G401 (cell line): ENCODE measurements at regions not wholly inside any gene's neighbourhood (a gene's known extent, or its start where the extent isn't known, plus 50 kb on each side); places are given as distances from the start of the nearest gene placed in this dataset.

Experiments used
- DNase-seq: peaks from one replicate; pipeline ENCODE4 v3.0.0-alpha.2; 2015; ENCODE audit warnings: low spot score
- in situ Hi-C: cut with HindIII; loops from 2 replicates; pipeline ENCODE4 v1.10.0; 2016; ENCODE audit warnings: low sequenced_read_pairs, mixed read lengths

- no peak for DNase-seq
- in situ Hi-C loops: no loop called here
These were observed 359.5 kb downstream of the INSC start for GRCh38 chr11:15473954-15474837.

- in situ Hi-C loops: no loop called here
- no peak for DNase-seq
These were observed 361.7 kb downstream of the INSC start for GRCh38 chr11:15476371-15476917.

- in situ Hi-C loops: no loop called here
These were observed 367.1 kb downstream of the INSC start for GRCh38 chr11:15481871-15482270.

GRCh38 chr11:15483205-15483604 lies 368.5 kb downstream of the INSC start:
- in situ Hi-C loops: no loop called here
- no peak for DNase-seq

More at GRCh38 chr11:15481871-15482270, 367.1 kb downstream of the INSC start:
- DNase-seq: no peak

- in situ Hi-C loops: no loop called here
- no peak for DNase-seq
These were observed 369.7 kb downstream of the INSC start for GRCh38 chr11:15484398-15484797.

- DNase-seq: no peak
- in situ Hi-C loops: no loop called here
These were observed 370.7 kb downstream of the INSC start for GRCh38 chr11:15485432-15485831.

GRCh38 chr11:15489281-15489680 lies 374.6 kb downstream of the INSC start:
- DNase-seq: no peak
- in situ Hi-C loops: no loop called here

GRCh38 chr11:15490535-15490934 lies 375.8 kb downstream of the INSC start:
- no peak for DNase-seq
- in situ Hi-C loops: no loop called here

GRCh38 chr11:15493066-15493465 lies 378.3 kb downstream of the INSC start:
- DNase-seq: peak; percentile 1
- in situ Hi-C loops: no loop called here

- DNase-seq: peak; percentile 2
- in situ Hi-C loops: no loop called here
These were observed 379.3 kb downstream of the INSC start for GRCh38 chr11:15493921-15494620.

GRCh38 chr11:15494740-15495139 lies 380.0 kb downstream of the INSC start:
- in situ Hi-C loops: no loop called here
- no peak for DNase-seq

- DNase-seq: no peak
- in situ Hi-C loops: no loop called here
These were observed 380.7 kb downstream of the INSC start for GRCh38 chr11:15495462-15495861.

GRCh38 chr11:15497366-15497765 lies 382.6 kb downstream of the INSC start:
- DNase-seq: no peak
- in situ Hi-C loops: no loop called here

GRCh38 chr11:15499674-15500073 lies 385.0 kb downstream of the INSC start:
- in situ Hi-C loops: no loop called here
- no peak for DNase-seq

GRCh38 chr11:15500643-15501042 lies 385.9 kb downstream of the INSC start:
- in situ Hi-C loops: no loop called here
- DNase-seq: no peak

- no peak for DNase-seq
- in situ Hi-C loops: no loop called here
These were observed 386.8 kb downstream of the INSC start for GRCh38 chr11:15501566-15501965.

GRCh38 chr11:15505155-15505554 lies 390.4 kb downstream of the INSC start:
- no peak for DNase-seq
- in situ Hi-C loops: no loop called here

GRCh38 chr11:15507592-15507991 lies 392.9 kb downstream of the INSC start:
- in situ Hi-C loops: no loop called here
- no peak for DNase-seq

- no peak for DNase-seq
- in situ Hi-C loops: no loop called here
These were observed 394.4 kb downstream of the INSC start for GRCh38 chr11:15509082-15509481.

- DNase-seq: no peak
- in situ Hi-C loops: no loop called here
These were observed 404.5 kb downstream of the INSC start for GRCh38 chr11:15519124-15519791.
